Pancreas (tissue), 10 donors: ENCODE measurements at regions not wholly inside any gene's neighbourhood (a gene's known extent, or its start where the extent isn't known, plus 50 kb on each side); places are given as distances from the start of the nearest gene placed in this dataset.

Experiments used
- ATAC-seq, 4 donors: fragments of 200-7000 bp; cut with Tn5 transposase; one replicate each; pipeline versions ENCODE4 v1.8.0 to v1.9.1; 2020; ENCODE audit warnings: mild to moderate bottlenecking in 4 of 4, moderate library complexity in 4 of 4
- DNase-seq, 6 donors: peaks; one replicate each; pipeline ENCODE4 v3.0.0-alpha.2; 2020
- FAIRE-seq: peaks from 2 replicates; lab custom pipeline; 2012; peaks lifted over from hg19 to GRCh38; lab: Jason Lieb, UNC
- H3K27ac ChIP-seq, 4 donors: fragments of 200-600 bp; sonication (generic); 1 replicate in 3 of 4; 2 replicates in 1 of 4; pipeline versions ENCODE4 v1.5.0 to v1.8.0; 2020
- H3K27me3 ChIP-seq, 4 donors: fragments of 200-600 bp; one replicate each; pipeline ENCODE4 v1.8.0; 2021
- H3K36me3 ChIP-seq, 3 donors: fragments of 200-600 bp; sonication (generic) in 1 of 3; one replicate each; pipeline versions ENCODE4 v1.5.0 to v1.8.0; 2020 to 2021
- H3K4me1 ChIP-seq, 3 donors: fragments of 200-600 bp; one replicate each; pipeline ENCODE4 v1.8.0; 2021
- H3K4me3 ChIP-seq, 4 donors: fragments of 200-600 bp; sonication (generic) in 2 of 4; one replicate each; pipeline versions ENCODE4 v1.5.0 to v1.8.0; 2020 to 2021
- H3K9me3 ChIP-seq, 4 donors: fragments of 200-600 bp; one replicate each; pipeline ENCODE4 v1.8.0; 2021
- WGBS, 2 donors: extraction: QIAGEN DNeasy Blood & Tissue Kit; methylation state at CpG; one replicate each; pipeline ENCODE4 v1.1.7; 2013; 5-methylcytosine and 5-hydroxymethylcytosine counted together
- intact Hi-C, 3 donors: fragments of 100-400 bp; cut with DNase I; formaldehyde crosslinking; loops; one replicate each; pipeline versions ENCODE4 v1.11.1 to v1.14.2; 2022
- TF ChIP-seq, protein P1 (sequence below), 4 donors: fragments of 200-600 bp; sonication (generic) in 3 of 4; IDR thresholded peaks; one replicate each; pipeline versions ENCODE4 v1.5.0 to v1.8.0; 2021; ENCODE audit warnings: antibody characterized with exemption in 4 of 4
- donor health status: healthy with polysubstance abuse.
- donor health status: DM: no; HTN: no; CAD: no; lungs with moderate emphysema.
- donor health status: DM: no; HTN: no; CAD: no.
- donor health status: control.
- donor health status: control.
- donor health status: Bipolar disorder and iron deficiency.
- donor health status: DM: yes; HTN: yes; CAD: no.
- donor health status: DM: no; HTN: no; CAD: no.
- donor health status: DM: no; HTN: no; CAD: no.
- donor health status: DM: yes; HTN: yes; CAD: no.

DNA sequence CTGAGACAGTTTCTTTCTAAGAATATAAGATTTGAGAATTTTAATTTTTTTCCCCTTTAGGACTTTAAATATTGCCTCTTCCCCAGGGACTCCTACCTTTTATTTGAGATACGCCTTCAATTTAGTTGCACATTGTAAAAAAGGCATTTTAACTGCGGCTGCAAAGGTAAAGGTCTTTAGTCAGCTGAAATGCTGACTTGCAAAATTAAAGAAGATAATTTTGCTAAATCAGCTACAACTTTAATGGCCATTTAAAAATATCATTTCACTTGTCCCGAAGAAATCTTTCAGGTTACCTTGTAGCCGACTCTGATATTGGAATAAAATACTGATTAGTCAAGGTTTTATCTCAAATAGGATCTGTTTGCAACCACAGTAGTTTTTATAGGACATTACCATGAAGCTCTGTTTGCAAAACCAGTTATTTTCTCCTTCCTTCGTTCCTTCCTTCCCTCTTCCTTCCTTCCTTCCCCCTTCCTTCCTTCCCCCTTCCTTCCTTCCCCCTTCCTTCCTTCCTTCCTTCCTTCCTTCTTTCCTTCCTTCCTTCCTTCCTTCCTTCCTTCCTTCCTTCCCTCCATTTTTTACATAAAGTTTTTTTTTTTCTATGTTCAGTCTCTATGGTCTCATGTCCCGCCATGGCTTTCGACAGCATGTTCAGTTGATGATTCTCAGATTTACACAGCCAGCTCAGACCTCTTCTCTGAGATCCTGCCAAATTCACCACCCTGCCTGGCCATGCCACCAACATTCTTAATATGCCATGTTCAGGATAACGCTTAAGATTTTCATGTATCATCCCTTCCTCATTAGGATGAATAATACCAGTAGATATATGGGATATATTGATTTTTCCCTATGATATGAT lies 405.4 kb upstream of the PRKX start:
- ATAC-seq (no peak), DNase-seq (no peak), FAIRE-seq (no peak)
- H3K27me3 ChIP-seq = no peaks in the 10 kb centered on the region
- no peaks in the 10 kb centered on the region for H3K36me3 ChIP-seq
- 67 to 81% methylated on average over 8 of the region's 8 CpGs for WGBS, 2 donors
- TF ChIP-seq, protein P1, sequence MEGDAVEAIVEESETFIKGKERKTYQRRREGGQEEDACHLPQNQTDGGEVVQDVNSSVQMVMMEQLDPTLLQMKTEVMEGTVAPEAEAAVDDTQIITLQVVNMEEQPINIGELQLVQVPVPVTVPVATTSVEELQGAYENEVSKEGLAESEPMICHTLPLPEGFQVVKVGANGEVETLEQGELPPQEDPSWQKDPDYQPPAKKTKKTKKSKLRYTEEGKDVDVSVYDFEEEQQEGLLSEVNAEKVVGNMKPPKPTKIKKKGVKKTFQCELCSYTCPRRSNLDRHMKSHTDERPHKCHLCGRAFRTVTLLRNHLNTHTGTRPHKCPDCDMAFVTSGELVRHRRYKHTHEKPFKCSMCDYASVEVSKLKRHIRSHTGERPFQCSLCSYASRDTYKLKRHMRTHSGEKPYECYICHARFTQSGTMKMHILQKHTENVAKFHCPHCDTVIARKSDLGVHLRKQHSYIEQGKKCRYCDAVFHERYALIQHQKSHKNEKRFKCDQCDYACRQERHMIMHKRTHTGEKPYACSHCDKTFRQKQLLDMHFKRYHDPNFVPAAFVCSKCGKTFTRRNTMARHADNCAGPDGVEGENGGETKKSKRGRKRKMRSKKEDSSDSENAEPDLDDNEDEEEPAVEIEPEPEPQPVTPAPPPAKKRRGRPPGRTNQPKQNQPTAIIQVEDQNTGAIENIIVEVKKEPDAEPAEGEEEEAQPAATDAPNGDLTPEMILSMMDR (IDR thresholded peaks at IDR 0.05) = no peak
- H3K27ac ChIP-seq = no peak overlapping the region
- no peak overlapping the region for H3K4me3 ChIP-seq
- intact Hi-C loops = no loop called here
- no peaks in the 10 kb centered on the region for H3K9me3 ChIP-seq
- no peaks in the 10 kb centered on the region for H3K4me1 ChIP-seq

DNA sequence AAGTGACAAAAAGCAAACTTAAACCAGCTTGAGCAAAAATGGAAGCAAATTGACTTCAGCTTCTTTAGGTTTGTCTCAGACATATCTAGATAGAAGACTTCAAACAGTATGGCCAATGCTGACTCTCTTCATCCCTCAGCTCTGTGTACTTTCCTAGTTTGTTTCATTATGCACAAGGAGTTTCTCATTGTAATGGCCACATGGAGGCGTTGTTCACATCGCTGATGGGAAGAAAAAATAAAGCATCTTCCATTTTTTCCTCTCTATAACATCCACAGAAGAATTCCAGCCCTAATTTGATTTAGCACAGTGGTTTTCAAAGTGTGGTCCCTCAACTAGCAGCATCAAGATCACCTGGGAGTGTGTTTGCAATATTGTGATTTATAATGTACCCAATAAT lies 397.5 kb upstream of the PRKX start:
- 20 to 31% methylated on average over 2 of the region's 2 CpGs for WGBS, 2 donors
- H3K36me3 ChIP-seq = no peaks in the 10 kb centered on the region
- ATAC-seq (no peak), DNase-seq (no peak), FAIRE-seq (no peak)
- H3K4me3 ChIP-seq = no peak overlapping the region
- no peaks in the 10 kb centered on the region for H3K4me1 ChIP-seq
- H3K27me3 ChIP-seq = no peaks in the 10 kb centered on the region
- H3K27ac ChIP-seq = no peak overlapping the region
- intact Hi-C loops = no loop called here
- TF ChIP-seq, protein P1 (IDR thresholded peaks at IDR 0.05) = no peak
- no peaks in the 10 kb centered on the region for H3K9me3 ChIP-seq

DNA sequence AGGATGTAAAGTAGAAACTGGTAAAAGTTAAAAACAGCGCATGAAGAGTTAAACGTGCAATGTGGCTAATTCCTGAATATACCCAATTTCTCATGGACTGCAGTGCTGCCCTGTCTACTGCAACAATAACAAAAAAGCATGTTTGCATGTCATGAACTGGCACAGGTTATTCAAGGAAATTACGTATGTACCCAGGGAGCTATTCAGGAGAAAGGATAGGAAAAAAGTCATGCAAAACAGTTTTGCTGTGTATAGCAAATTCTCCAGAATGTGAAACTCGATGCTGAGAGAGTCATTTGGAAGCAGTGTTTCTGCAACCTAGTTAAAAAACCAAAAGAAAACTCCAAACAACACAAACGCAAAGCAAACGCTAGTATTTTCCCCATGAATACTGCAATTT lies 381.5 kb upstream of the PRKX start:
- Histone ChIP-seq H3K27ac (no peak overlapping the region), H3K4me3 (no peak overlapping the region), H3K36me3 (no peaks in the 10 kb centered on the region), H3K4me1 (no peaks in the 10 kb centered on the region), H3K9me3 (no peaks in the 10 kb centered on the region), H3K27me3 (no peaks in the 10 kb centered on the region)
- no peak for FAIRE-seq
- DNase-seq = no peak
- TF ChIP-seq, protein P1 (IDR thresholded peaks at IDR 0.05) = no peak
- WGBS, 2 donors = 27 to 29% methylated on average over 6 of the region's 6 CpGs
- ATAC-seq = no peak
- intact Hi-C loops = no loop called here

DNA sequence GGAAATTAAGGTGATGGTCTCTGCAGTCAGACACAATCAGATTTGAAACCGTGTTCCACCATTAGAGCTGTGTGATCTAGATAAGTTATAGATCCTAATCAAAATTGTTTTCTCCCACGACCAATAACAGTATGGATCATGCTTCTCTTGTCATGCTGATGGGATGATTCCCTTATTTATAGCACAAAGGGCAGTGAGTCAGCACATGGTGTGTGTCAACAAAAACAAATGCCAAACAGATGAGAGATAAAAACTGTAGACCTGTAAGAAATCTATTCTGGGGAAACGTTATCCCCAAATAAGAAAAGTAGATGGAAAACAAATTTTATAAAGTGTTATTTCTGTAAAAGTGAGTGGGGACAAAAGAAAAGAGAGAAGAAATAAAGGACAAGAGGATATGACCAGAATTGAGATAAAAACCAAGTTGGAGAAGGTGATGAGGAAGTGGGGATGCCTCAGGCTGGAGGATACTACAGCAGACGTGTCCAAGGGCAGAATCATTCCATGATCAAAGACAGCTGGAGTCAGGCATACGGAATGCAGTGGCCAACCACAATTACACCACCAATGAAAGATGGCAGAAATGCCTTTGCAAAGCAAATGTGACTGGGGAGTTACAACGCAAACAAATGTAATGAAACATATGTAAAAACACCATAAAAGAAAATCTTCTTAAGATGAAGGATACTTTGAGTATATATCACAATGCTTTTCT lies 377.8 kb upstream of the PRKX start:
- DNase-seq = no peak
- no peak overlapping the region for H3K4me3 ChIP-seq
- no peak overlapping the region for H3K27ac ChIP-seq
- no peaks in the 10 kb centered on the region for H3K36me3 ChIP-seq
- 32 to 39% methylated on average over 6 of the region's 6 CpGs for WGBS, 2 donors
- intact Hi-C loops = no loop called here
- FAIRE-seq = no peak
- ATAC-seq = no peak
- TF ChIP-seq, protein P1 (IDR thresholded peaks at IDR 0.05) = no peak
- peaks cover 0 to 7% (median 0%) of the 10 kb centered on the region in 4 donors for H3K27me3 ChIP-seq
- H3K4me1 ChIP-seq = no peaks in the 10 kb centered on the region
- no peaks in the 10 kb centered on the region for H3K9me3 ChIP-seq

DNA sequence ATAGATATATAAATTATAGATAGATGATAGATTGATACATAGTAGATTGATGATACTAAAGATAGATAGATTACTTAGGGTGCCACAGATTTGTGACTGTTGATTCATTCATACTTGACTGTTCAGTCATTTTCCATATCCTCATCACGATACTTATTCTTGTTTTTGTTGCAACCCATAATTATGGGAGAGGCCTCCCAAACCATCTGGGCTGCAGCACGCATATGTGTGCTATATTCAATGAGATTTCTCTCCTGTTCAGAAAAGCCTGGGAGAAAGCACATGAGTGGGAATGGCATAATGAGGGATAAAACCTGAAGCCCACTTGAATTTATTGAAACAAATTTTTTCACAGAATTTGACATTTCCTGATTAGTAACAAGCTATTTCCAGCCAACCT lies 346.4 kb upstream of the PRKX start:
- FAIRE-seq = no peak

More for the DNA sequence above, 346.4 kb upstream of the PRKX start:
- 56 to 57% methylated on average over 2 of the region's 2 CpGs for WGBS, 2 donors
- no peak for DNase-seq
- no peaks in the 10 kb centered on the region for H3K9me3 ChIP-seq
- no peaks in the 10 kb centered on the region for H3K36me3 ChIP-seq
- no peaks in the 10 kb centered on the region for H3K4me1 ChIP-seq
- TF ChIP-seq, protein P1 (IDR thresholded peaks at IDR 0.05) = no peak
- H3K27me3 ChIP-seq = no peaks in the 10 kb centered on the region
- H3K27ac ChIP-seq = no peak overlapping the region
- no peak for ATAC-seq
- no peak overlapping the region for H3K4me3 ChIP-seq
- intact Hi-C loops = no loop called here
